ENCODE measurements at regions not wholly inside any gene's neighbourhood (a gene's known extent, or its start where the extent isn't known, plus 50 kb on each side); places are given as distances from the start of the nearest gene placed in this dataset.

DNA sequence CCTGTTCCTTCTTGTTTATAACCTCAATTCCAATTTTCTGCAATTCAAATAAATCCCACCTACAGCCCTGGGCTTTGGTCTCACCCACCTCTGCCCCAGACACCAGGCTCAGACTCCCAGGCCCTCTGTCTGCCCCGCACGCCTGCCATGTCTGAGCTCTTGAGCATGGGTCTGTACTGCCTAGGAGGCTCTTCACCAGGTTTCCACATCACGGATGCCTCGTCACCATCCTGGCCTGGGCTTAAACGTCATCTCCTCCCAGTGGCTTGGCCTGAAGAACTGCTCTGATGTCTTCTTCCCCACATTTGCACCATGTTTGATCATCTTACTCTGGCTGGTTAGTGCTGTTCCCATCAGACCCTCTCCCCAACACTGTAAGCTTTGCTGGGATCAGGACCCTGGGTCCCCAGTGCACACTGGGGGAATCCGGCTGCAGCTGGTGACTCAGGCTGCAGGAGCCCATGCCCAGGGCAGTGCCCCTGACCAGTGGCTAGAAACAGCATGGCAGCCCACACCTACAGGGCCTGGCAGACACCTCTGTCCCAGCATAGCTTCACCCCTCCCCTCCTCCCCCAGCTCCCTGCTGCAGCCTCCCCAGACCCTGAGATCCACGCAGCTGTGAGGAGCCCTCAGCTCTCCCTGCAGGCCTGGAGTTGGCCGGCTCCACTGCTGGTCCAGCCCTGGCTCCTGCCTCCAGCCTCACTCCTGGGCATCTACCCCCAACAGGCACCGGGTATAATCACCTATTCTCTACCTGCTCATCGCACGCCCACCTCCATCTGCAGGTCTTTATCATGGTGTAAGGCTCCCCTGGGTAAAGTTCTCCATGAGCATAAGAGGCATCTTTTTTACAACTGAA, 162.8 kb upstream of the NSMCE3 start:
- FAIRE-seq (no peak), DNase-seq (ENCODE audit: insufficient read length, low spot score) (no peak)

DNA sequence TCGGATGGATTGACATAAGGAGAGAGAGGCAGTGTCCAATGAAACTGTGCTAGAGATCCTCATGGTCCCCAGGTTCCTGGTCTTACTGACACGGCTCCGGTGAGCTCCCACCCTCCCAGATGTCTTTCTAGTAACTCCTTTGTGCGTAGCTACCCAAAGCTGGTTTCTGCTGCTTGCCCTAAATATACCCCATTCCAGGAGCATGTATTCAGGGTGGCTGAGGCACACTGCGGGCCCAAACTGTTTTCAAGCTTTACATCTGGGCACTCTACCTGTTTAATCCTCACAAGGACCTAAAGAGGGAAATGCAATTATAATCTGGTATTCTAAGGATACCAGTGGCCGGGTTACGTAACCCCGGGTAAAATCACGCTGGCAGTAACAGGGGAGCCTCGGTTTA, 161.2 kb upstream of the NSMCE3 start:
- no peak for FAIRE-seq
- no peak for DNase-seq (ENCODE audit: insufficient read length, low spot score)

DNA sequence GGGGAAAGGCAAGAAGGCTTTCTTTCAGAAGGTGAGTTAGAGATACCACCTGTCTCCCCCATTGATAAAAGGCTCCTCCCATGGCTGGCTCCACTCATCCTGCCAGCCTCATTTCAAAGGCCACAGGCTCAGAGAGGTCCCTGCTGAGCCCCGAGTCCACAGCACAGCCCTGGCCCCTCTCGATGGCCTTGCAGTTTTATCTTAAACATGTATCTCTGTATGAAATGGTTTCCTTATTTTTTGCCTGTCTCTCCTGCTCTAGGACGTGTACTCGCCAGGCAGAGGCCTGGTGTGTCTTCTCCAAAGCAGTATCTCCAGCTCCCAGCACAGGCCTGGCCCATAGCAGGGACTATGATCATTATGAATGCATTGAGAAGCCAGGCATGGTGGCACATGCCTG, 160.5 kb upstream of the NSMCE3 start:
- FAIRE-seq: no peak
- no peak for DNase-seq (ENCODE audit: insufficient read length, low spot score)

DNA sequence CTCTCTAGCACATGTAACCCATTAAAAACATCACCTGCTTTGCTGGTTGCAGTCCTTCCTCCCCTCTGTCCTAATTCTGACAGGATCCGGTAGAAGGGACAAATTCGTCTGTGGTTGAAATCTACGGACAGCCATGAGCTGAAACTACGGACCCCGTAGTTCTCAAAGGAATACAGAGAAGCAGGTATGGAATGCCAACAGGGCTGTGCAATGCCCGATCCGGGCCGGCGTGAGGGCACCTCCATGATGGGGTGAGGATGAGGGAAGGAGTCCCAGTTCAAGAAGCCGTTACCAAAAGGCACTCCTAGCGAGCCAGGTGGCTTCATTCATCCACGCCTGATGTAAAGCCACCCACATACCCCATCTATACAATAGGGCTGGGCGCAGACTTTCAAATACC, 160.0 kb upstream of the NSMCE3 start:
- FAIRE-seq (no peak), DNase-seq (ENCODE audit: insufficient read length, low spot score) (no peak)

DNA sequence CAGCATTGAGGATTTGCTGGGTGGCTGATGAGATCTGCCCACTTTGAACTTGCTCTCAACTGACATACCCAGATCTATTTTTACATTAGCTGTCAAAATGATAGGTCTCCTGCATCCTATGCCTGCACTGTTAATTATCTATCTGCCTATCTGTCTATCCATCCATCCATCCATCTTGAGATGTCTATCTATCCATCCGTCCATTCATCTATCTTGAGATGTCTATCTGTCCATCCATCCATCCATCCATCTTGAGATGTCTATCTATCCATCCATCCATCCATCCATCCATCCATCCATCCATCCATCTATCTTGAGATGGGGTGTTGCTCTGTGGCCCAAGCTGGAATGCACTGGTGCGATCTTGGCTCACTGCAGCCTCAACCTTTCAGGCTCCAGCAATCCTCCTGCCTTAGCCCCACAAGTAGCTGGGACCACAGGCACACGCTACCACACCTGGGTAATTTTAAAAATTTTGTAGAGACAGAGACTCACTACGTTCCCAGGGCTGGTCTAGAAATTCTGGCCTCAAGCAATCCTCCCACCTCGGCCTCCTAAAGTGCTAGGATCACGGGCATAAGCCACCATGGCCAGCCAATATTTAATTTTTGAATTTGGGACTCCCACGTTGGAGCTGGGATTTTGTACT, 159.4 kb upstream of the NSMCE3 start:
- FAIRE-seq (no peak), DNase-seq (ENCODE audit: insufficient read length, low spot score) (no peak)

DNA sequence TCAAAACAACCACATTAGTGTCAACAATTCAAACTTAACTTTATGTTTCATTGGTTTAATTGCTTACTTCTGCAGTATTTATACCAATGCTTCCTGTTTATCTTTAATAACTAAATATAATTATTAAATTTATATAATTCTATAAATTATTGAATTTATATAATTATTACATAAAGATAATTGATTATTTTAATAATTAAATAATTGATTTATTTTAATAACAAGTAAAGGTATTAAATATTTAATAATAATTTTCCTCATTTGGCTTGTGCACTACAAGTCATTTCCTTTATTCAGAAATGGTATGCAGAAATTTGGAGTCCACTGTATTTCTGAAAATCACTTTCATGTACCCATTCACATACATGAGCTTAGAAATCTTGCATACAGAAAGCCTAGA, 156.2 kb upstream of the NSMCE3 start:
- no peak for DNase-seq (ENCODE audit: insufficient read length, low spot score)
- no peak for FAIRE-seq

DNA sequence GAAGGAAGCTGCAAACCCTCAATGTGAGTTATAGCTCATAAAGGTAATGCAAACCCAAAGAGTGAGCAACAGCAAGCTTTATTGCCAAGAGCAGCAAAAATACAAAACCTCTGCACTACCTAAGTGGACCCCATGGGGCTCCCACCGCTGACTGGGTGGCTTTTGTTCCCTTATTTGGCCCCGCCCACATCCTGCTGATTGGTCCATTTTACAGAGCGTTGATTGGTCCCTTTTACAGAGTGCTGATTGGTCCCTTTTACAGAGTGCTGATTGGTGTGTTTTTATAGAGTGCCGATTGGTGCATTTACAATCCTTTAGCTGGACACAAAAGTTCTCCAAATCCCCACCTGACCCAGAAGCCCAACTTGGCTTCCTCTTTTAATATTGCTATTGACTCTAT, 154.5 kb upstream of the NSMCE3 start:
- no peak for DNase-seq (ENCODE audit: insufficient read length, low spot score)
- no peak for FAIRE-seq

DNA sequence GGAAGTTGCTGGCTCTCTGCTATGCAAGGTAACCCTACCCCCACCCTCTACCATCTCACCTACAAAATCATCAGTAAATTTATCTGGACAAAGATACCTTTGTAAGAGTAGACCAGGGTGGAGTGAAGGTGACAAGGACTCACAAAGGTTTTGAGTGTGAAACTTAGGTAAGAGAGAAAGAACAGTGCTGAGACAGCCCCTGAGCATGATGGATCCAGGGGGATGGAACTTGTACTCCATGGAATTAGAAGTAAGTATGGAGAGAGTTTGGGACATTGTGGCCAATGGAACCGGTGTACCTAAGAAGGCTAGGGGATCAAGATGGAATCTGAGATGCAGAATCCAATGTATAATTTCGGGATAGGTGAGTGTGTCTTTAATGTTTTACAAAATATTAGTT, 153.0 kb upstream of the NSMCE3 start:
- DNase-seq (ENCODE audit: insufficient read length, low spot score) (no peak), FAIRE-seq (no peak)

DNA sequence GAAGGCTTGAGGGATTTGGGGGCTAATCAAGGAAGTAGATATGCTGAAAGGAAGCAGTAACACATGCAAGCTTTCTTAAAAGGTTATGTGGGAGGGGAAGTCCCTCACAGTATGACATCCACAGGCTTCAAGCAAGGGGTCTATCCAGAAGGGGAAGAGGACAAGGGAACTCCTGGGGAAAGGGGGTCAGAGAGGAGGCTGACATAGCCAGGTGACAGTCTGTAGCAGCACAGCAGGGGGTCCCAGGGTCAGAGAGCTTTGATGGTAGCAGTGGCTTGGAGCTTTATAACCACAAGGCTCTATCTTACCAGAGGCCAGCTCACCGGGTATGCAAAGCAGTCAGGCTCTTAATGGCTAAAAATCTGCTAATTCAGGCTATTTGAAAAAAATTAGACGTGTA, 150.6 kb upstream of the NSMCE3 start:
- no peak for FAIRE-seq
- DNase-seq (ENCODE audit: insufficient read length, low spot score): no peak

DNA sequence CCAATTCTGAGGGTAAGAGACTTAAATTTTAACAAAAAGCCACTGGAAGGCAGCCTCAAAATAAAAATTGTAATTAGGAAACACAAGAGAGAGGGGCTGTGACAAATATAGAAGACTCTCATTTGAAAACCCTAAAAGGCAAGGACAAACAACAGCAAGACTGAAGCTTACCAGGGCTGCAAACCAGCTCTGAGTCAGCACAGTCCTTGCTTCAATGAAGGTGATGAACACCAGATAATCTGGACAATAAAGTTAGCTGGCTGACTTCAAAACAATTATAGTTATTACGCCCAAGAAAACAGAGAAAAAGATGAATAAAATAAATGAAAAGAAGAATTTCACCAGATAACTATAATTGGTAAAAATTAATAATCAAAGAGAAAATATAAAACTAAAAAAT, 149.3 kb upstream of the NSMCE3 start:
- FAIRE-seq: no peak
- no peak for DNase-seq (ENCODE audit: insufficient read length, low spot score)

DNA sequence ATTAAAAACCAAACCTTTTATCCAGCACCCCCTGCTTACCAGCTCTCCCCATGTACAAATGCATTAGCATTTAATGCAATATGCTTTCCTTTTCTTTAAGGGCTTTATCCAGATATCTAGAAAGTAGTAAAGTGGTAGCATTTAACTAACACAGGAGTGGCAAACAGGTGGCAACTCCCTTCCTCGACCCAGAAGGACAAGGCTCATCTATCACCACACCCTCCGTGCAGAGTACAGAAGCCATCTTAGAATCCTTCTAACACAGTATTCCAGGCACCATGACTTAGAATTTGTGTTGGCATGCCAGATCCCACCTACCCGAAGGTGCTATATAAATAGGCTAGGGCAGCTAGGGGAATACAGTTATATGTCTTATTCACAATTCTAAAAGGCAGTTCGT, 148.6 kb upstream of the NSMCE3 start:
- DNase-seq (ENCODE audit: insufficient read length, low spot score): no peak
- no peak for FAIRE-seq

DNA sequence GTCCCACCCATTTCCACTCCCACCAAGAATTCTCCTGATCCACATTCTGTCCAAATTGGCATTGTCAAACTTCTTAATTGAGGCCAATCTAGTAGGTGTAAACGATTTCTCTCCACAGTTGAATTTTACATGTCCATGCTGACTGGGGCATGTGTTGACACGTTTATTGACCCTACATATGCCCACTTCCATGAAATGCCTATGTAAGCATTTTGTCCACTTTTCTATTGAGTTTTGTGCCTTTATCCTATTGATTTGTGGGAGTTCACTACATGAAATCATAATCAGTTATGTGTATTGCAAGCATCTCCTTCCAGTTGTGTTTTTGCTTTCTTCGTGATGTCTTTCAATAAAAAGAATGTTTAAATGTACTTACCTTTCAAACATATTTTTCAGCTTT, 141.7 kb upstream of the NSMCE3 start:
- DNase-seq (ENCODE audit: insufficient read length, low spot score) (no peak), FAIRE-seq (no peak)

DNA sequence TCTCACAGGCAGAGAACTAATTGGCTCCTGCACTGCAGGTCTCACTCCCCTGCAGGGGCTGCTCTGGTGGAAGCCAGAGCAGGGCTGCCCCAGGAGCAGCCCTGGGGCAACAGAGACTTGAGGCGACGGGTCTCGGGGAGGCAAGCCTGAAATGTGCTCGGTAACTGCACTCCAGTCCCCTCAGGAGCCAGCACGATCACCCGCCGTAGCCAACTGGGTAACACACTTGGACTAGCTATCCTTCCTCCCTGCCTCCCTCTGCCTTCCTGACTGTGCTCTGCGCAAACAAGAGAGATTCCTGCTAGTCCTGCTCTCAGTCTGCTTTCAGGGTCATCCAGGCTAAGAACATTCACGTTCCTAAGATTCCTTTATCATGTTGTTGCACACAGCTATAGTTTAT, 140.7 kb upstream of the NSMCE3 start:
- DNase-seq (ENCODE audit: insufficient read length, low spot score) (no peak), FAIRE-seq (no peak)

DNA sequence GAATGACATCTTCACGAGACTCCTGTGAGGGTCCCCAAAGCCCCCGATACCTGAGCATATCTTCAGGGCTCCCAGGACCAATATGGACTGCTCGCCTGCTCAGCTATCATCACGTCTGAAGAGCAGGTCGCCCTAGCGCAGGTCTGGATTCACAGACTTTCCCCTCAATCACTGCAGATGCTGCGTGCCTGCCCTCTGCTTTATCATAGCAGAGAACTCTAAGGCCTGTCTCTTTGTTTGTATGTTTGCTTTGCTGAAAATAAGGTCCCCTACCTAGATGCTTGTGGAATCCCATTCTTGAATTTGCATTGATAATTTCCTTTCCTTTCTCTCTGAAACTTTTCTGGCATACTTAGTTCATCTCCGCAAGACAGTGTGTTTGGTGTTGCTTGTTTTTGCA, 140.3 kb upstream of the NSMCE3 start:
- no peak for FAIRE-seq
- DNase-seq (ENCODE audit: insufficient read length, low spot score): no peak

DNA sequence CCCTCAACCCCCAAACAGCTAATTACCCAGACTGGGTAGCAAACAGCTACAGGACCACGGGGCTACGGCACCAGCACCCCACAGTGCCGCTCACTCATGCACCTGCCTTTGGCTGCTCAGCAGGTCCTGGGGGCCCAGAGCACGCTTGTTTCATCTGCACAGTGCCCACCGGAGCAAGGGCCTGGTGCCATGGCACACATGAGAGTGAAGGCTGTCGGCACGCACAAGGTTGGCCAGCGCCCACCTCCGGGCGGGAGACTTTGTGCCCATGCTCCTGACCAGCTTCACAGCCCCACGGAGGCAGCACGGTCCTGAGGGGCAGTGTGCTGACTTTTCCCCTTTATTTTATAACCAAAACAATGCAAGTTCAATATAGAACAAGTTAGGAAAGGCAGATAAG, 135.9 kb upstream of the NSMCE3 start:
- FAIRE-seq: no peak
- DNase-seq (ENCODE audit: insufficient read length, low spot score): no peak

DNA sequence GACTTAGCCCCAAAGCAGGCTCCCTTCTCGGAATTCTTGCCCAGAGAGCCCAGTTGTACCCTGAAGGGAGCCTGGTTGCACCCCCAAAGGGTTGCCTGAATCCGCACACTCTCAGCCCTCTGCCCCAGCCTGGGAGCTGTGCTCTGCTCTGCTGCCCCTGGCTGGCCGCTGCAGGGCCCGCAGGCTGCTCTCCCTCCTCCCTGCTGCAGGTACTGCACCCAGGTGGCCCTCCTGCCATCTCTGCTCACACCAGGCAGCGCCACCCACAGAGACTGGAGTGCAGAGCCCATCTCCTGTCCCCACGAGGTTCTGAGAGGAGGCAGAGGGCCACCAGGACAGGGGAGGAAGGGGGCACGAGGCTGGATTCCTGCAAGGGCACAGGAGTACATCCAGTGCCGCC, 134.2 kb upstream of the NSMCE3 start:
- DNase-seq (ENCODE audit: insufficient read length, low spot score) (no peak), FAIRE-seq (no peak)

DNA sequence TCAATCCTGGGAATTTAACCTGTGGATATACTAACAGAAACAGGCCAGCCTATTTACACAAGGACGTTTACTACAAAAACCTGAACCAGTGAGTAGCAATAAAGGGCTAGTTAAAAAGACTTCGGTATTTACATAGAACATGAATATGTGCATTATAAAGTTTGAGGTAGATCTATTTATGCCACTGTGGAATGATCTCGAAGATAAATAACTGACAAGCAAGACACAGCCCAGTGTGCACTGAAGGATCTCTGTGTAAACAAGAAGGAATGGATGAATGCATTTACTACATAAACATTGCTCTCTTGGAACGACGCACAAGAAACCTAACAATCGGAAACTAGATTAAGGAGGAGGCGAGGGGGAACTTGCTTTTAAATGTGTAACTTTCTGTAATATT, 132.0 kb upstream of the NSMCE3 start:
- DNase-seq (ENCODE audit: insufficient read length, low spot score): no peak
- no peak for FAIRE-seq

DNA sequence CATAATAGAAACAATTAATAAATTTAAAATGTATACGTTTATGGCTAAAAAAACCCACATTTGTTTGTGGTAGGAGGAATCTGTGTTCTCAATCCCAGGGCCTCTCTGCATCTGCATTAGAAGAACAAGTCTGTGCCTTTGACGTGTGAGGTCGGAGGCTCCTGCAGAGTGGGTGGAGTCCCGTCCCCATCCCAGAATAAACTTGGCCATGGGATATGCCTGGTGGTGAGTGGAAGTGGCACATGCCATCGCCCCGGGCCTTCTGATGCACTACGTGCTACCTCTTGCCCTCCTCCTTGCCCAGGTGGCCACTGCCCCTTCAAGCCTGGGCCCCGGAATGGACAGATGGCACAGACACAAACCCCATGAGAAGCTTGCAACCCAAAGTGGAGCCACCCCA, 131.1 kb upstream of the NSMCE3 start:
- DNase-seq (ENCODE audit: insufficient read length, low spot score) (no peak), FAIRE-seq (no peak)

DNA sequence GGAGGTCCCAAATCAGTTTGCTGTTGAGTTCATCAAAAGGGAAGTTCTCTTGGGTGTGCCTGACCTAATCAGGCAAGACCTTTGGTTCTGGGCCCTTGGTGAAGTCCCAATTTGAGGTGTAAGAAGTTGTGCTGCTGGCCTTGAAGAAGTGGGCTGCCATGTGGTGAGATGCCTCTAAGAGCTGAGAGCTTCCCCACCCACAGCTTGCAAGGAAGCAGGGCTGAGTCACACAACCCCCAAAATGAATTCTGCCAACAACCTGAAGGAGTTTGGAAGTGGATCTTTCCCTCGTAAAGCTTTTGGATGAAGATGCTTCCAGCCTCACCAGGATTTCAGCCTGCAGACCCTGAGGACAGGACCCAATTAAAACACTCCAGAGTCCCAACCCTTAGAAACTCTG, 129.3 kb upstream of the NSMCE3 start:
- no peak for FAIRE-seq

DNA sequence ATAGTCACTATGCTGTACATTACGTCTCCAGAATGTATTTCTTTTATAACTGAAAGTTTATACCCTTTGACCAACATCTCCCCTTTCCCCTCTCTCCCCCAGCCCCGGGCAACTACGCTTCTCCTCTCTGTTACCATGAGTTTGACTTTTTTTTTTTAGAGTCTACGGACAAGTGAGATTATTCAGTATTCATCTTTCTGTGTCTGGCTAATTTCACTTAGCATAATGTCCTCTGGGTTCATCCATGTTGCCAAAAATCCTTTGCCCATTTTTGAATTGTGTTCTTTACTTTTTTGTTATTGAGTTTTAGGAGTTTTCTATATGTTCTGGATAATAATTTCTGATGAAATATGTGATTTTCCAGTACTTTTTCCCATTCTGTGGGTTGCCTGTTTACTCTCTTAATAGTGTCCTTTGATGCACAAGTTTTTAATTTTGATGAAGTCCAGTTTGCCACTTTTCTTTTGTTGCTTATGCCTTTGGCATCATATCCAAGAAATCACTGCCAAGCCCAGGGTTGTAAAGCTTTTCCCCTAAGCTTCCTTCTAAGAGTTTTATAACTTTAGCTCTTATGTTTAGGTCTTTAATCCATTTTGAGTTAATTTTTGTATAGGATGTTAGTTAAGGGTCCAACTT, 126.7 kb upstream of the NSMCE3 start:
- no peak for FAIRE-seq
- DNase-seq (ENCODE audit: insufficient read length, low spot score): no peak

More for the DNA sequence above, 129.3 kb upstream of the NSMCE3 start:
- no peak for DNase-seq (ENCODE audit: insufficient read length, low spot score)

DNA sequence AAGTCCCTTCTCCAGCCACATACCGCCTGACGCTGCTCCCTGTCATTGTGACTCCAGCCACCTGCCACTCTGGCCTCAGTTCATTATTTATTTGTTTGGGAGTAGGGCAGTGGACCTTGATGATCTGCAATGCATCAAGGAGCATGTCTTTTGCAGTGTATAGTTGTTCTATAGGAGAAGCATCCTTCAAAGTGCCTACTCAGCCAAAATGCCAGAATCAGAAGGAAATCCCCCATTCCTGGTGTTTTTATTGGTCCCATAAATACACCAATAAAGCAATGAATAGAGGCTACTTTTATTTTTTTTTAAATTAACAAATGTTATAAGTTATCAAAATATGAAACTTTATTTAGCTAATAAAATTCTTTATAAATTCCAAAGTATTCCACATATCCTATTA, 123.8 kb upstream of the NSMCE3 start:
- DNase-seq (ENCODE audit: insufficient read length, low spot score): no peak
- no peak for FAIRE-seq

DNA sequence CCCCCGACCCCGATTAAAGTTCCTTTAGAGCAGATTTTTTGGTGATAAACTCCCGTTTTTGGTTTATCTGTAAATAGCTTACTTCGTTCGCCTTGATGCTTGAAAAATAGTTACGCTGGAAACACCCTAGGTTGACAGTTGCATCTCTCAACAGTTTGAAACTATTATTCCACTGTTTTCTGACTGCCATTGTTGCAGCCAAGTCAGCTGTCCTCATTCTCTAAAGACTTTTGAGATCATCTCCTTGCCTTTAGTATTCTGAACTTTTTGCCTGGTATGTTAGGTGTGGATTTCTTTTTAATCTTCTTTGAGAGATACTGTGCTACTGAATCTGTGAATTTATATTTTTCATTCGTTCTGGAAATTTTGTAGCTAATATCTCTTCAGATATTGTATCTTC, 122.7 kb upstream of the NSMCE3 start:
- DNase-seq (ENCODE audit: insufficient read length, low spot score): no peak
- no peak for FAIRE-seq
